GM19452 (cell line): ENCODE measurements at regions not wholly inside any gene's neighbourhood (a gene's known extent, or its start where the extent isn't known, plus 50 kb on each side); places are given as distances from the start of the nearest gene placed in this dataset.
"Not testable (repeated sequence)": the region's sequence is repeated elsewhere in the genome, so short reads cannot be mapped to it uniquely, and the experiment has no call there.

ENCODE experiments used
- ATAC-seq: cut with Tn5 transposase; IDR thresholded peaks from one replicate; pipeline ENCODE4 v1.9.1; 2021; ENCODE audit not compliant: unreplicated experiment

- ATAC-seq = no peak
Observed at GRCh38 chr18:10336749-10337350, 117.6 kb upstream of the APCDD1 start.

GRCh38 chr18:10340821-10341220 is 113.6 kb upstream of the APCDD1 start:
- no peak for ATAC-seq

- ATAC-seq = no peak
Observed at GRCh38 chr18:10343778-10344177, 110.7 kb upstream of the APCDD1 start.

GRCh38 chr18:10346749-10347415 is 107.6 kb upstream of the APCDD1 start:
- ATAC-seq = no peak

- ATAC-seq = no peak
Observed at GRCh38 chr18:10349561-10349960, 104.9 kb upstream of the APCDD1 start.

GRCh38 chr18:10350661-10351060 is 103.8 kb upstream of the APCDD1 start:
- no peak for ATAC-seq

- ATAC-seq = no peak
Observed at GRCh38 chr18:10351219-10351818, 103.1 kb upstream of the APCDD1 start.

GRCh38 chr18:10351858-10352257 is 102.6 kb upstream of the APCDD1 start:
- no peak for ATAC-seq

- ATAC-seq = no peak
Observed at GRCh38 chr18:10352671-10353070, 101.8 kb upstream of the APCDD1 start.

GRCh38 chr18:10353791-10354190 is 100.6 kb upstream of the APCDD1 start:
- no peak for ATAC-seq

GRCh38 chr18:10354241-10354811 is 100.1 kb upstream of the APCDD1 start:
- ATAC-seq = no peak

- no peak for ATAC-seq
Observed at GRCh38 chr18:10354890-10355289, 99.5 kb upstream of the APCDD1 start.

- not testable (repeated sequence) for ATAC-seq
Observed at GRCh38 chr18:10356999-10357398, 97.4 kb upstream of the APCDD1 start.

- no peak for ATAC-seq
Observed at GRCh38 chr18:10361660-10362059, 92.8 kb upstream of the APCDD1 start.

- no peak for ATAC-seq
Observed at GRCh38 chr18:10365021-10365500, 89.4 kb upstream of the APCDD1 start.

GRCh38 chr18:10365901-10366300 is 88.5 kb upstream of the APCDD1 start:
- no peak for ATAC-seq

- no peak for ATAC-seq
Observed at GRCh38 chr18:10367836-10368235, 86.6 kb upstream of the APCDD1 start.

- no peak for ATAC-seq
Observed at GRCh38 chr18:10368456-10369453, 85.7 kb upstream of the APCDD1 start.

- no peak for ATAC-seq
Observed at GRCh38 chr18:10370716-10371115, 83.7 kb upstream of the APCDD1 start.

GRCh38 chr18:10371165-10371564 is 83.3 kb upstream of the APCDD1 start:
- ATAC-seq = no peak

GRCh38 chr18:10374195-10374594 is 80.2 kb upstream of the APCDD1 start:
- no peak for ATAC-seq
